ENCODE measurements at regions not wholly inside any gene's neighbourhood (a gene's known extent, or its start where the extent isn't known, plus 50 kb on each side); places are given as distances from the start of the nearest gene placed in this dataset.

DNA sequence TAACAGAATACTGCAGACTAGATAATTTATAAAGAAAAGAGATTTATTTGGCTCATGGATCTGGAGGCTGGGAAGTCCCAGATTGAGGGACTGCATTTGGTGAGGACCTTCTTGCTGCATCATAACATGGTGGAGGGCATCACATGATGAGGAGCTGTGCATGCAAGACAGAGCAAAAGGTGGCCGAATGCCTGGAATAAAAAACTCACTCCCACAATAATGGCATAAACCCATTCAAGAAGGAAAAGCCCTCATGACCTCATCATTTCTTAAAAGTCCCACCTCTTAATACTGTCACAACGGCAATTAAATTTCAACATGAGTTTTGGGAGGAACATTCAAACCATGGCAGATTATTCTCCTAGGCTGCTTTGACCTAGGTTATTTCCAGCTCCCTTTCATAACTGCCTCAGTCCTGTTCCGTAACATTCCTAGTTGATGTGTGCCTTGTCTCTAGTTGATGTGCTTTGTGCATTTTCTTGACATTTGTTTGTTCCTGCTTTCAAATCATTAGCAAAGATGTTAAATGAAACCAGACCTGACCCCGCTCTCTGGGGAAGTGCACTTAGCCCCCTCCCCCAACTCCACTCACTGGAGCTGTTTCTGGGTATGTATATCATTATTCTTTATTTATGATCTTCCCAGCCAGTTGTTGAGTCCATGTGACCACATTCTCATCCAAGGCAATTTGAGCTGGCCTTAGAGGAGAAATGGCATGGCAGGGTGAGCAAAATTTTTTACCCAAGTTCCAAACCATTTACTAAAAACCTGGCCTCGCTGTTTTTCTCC is 148.5 kb downstream of the GDAP2 start:
- H3K27me3 Mint-ChIP-seq (ENCODE audit: insufficient read depth) = no peaks in the 10 kb centered on the region; the same call in 1 of the 2 replicates
- TF ChIP-seq, protein P1, sequence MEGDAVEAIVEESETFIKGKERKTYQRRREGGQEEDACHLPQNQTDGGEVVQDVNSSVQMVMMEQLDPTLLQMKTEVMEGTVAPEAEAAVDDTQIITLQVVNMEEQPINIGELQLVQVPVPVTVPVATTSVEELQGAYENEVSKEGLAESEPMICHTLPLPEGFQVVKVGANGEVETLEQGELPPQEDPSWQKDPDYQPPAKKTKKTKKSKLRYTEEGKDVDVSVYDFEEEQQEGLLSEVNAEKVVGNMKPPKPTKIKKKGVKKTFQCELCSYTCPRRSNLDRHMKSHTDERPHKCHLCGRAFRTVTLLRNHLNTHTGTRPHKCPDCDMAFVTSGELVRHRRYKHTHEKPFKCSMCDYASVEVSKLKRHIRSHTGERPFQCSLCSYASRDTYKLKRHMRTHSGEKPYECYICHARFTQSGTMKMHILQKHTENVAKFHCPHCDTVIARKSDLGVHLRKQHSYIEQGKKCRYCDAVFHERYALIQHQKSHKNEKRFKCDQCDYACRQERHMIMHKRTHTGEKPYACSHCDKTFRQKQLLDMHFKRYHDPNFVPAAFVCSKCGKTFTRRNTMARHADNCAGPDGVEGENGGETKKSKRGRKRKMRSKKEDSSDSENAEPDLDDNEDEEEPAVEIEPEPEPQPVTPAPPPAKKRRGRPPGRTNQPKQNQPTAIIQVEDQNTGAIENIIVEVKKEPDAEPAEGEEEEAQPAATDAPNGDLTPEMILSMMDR (IDR thresholded peaks at IDR 0.05) = no peak
- no peak overlapping the region for H3K4me3 Mint-ChIP-seq
- no peaks in the 10 kb centered on the region for H3K9me3 Mint-ChIP-seq
- peaks cover 21% of the 10 kb centered on the region for H3K4me1 Mint-ChIP-seq (ENCODE audit: low read depth)
- no peak overlapping the region for H3K27ac Mint-ChIP-seq
- H3K36me3 Mint-ChIP-seq (ENCODE audit: low read depth) = no peaks in the 10 kb centered on the region
- DNase-seq = no peak

DNA sequence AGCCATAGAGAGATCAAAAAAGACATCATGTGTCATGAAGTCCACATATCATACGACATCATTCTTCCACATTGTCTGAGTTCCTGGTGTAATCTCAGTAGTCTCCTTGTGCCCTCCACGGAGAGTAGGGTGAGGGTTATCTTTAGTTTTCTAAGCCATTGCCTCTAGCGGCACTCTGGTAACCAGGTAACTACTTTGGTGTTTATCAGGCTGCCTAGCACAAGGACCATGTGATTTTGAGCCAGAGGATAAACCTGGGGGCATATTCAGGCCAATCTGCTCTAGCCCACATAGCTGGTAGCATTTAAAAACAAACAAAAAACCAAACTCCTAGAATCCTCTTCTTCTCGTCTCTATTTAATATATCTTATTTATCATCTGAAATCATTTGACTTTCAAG is 147.4 kb downstream of the GDAP2 start:
- TF ChIP-seq, protein P1 (IDR thresholded peaks at IDR 0.05) = no peak
- DNase-seq = no peak
- no peaks in the 10 kb centered on the region; the same call in 1 of the 2 replicates for H3K27me3 Mint-ChIP-seq (ENCODE audit: insufficient read depth)
- peaks cover 21% of the 10 kb centered on the region for H3K4me1 Mint-ChIP-seq (ENCODE audit: low read depth)
- no peaks in the 10 kb centered on the region for H3K9me3 Mint-ChIP-seq
- H3K36me3 Mint-ChIP-seq (ENCODE audit: low read depth) = no peaks in the 10 kb centered on the region
- H3K4me3 Mint-ChIP-seq = no peak overlapping the region
- H3K27ac Mint-ChIP-seq = no peak overlapping the region

DNA sequence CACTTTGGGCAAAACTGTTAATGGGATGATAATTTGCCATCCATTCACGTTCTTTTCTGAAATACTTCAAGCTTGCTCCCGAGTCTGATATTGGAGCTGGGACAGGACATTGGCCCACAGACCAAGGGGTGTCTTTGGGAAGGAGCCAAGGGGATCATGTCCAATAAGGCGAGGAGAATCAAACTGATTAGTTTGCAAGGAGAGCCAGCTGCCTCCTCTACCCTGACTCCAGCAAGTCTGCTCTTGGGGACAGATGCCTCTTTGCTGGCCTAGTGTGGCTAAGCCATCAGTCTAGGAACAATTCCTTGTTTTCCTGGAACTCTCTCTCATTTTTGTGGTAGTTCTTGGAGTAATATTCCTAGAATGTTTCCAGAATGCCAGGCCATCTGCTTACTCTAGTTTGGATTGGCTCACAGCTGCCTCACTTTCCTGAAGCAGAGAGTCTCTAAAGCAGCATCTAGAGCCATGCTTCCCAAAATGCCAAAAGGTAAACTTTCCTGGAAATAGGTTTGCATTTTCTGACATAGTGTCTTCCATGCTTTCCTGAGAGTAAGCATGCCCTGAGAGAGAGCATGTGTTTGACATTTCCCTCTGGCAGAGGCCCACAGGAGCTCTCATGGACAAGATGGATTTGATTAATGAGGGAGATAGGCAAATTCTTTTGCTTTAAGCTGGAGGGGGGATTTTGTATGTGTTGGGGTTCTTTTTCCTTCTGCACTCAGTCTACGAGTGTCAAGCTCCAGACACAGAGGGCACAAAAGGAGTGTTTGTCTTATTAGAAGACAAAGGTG is 145.6 kb downstream of the GDAP2 start:
- Mint-ChIP-seq H3K4me1 (ENCODE audit: low read depth) (peaks cover 21% of the 10 kb centered on the region), H3K27me3 (ENCODE audit: insufficient read depth) (no peaks in the 10 kb centered on the region; the same call in 1 of the 2 replicates), H3K27ac (no peak overlapping the region), H3K4me3 (no peak overlapping the region), H3K9me3 (no peaks in the 10 kb centered on the region), H3K36me3 (ENCODE audit: low read depth) (no peaks in the 10 kb centered on the region)
- no peak for DNase-seq
- TF ChIP-seq, protein P1 (IDR thresholded peaks at IDR 0.05) = no peak

DNA sequence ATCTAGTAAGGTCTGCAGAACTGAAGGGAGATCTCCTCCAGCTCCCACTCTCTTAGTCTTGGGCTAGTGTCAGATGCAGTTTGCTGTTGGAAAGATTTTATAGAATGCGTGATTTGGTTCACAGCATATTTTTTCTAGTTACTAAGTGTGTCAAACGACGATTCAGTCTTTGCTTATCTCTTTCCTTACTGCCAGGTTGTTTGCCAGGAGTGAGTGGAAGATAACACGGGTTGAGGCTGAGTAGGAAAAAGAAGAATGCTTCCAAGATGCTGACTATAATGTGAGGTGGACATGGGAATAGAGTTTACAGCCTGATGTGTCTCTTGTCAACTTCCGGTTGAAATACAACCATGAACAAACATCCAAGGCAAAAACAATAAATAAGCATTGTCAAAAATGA is 141.4 kb downstream of the GDAP2 start:
- Mint-ChIP-seq H3K27me3 (ENCODE audit: insufficient read depth) (no peaks in the 10 kb centered on the region; the same call in 1 of the 2 replicates), H3K4me1 (ENCODE audit: low read depth) (peaks cover 20% of the 10 kb centered on the region), H3K4me3 (no peak overlapping the region), H3K9me3 (no peaks in the 10 kb centered on the region), H3K36me3 (ENCODE audit: low read depth) (peaks cover 6% of the 10 kb centered on the region; the same call in 1 of the 2 replicates), H3K27ac (no peak overlapping the region)
- TF ChIP-seq, protein P1 (IDR thresholded peaks at IDR 0.05) = no peak
- DNase-seq = no peak

DNA sequence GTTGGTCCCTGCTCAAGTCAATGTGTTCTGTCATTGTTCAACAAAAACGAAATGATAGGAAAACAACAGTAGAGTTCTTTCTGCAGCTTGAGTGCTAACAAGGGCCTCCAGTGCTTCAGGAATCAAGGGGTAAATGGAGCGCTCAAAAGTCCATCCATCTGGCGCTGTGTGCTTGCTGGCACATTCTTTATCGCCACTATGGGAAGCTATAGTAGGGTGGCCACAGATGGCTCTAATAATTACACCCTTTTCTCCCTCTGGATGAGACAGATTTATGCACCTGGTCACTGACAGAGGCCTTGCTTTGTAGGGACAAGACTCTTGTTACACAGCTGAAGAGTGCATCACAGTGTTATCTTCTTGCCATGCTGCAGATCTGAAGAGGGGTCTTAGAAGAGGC is 136.0 kb downstream of the GDAP2 start:
- no peaks in the 10 kb centered on the region for H3K9me3 Mint-ChIP-seq
- H3K36me3 Mint-ChIP-seq (ENCODE audit: low read depth) = peaks cover 6% of the 10 kb centered on the region; the same call in 1 of the 2 replicates
- no peak for DNase-seq
- H3K4me1 Mint-ChIP-seq (ENCODE audit: low read depth) = peaks cover 50% of the 10 kb centered on the region
- H3K27ac Mint-ChIP-seq = no peak overlapping the region
- TF ChIP-seq, protein P1 (IDR thresholded peaks at IDR 0.05) = no peak
- no peak overlapping the region for H3K4me3 Mint-ChIP-seq
- H3K27me3 Mint-ChIP-seq (ENCODE audit: insufficient read depth) = no peaks in the 10 kb centered on the region
